HEK293 (cell line): ENCODE measurements at regions not wholly inside any gene's neighbourhood (a gene's known extent, or its start where the extent isn't known, plus 50 kb on each side); places are given as distances from the start of the nearest gene placed in this dataset.

Experiments used
- CTCF ChIA-PET: fragments of 350-600 bp; formaldehyde crosslinking; extraction: SDS; loops from one replicate; lab custom pipeline; 2021; ENCODE audit warnings: antibody characterized with exemption; lab: Yijun Ruan, JAX
- POLR2A ChIA-PET: fragments of 300-600 bp; formaldehyde crosslinking; extraction: SDS; loops from one replicate; lab custom pipeline; 2020; ENCODE audit warnings: antibody characterized with exemption, inconsistent platforms; lab: Yijun Ruan, JAX
- H3K27ac ChIP-seq: fragments of 200-500 bp; sonication (Bioruptor generic); 2 replicates; pipeline ENCODE4 v1.5.1; 2014; ENCODE audit warnings: low read depth, low read length, control low read depth, inconsistent platforms; ENCODE audit errors: extremely low read depth
- H3K36me3 ChIP-seq, 2 experiments: fragments of 200-500 bp in 1 of 2; sonication (Bioruptor generic) in 1 of 2; 1 replicate in 1 of 2; 2 replicates in 1 of 2; pipeline ENCODE4 v1.5.1; 2014 to 2017; ENCODE audit warnings: inconsistent platforms in 2 of 2, low read length in 2 of 2; ENCODE audit not compliant: control insufficient read depth in 2 of 2, insufficient read depth in 1 of 2
- H3K4me1 ChIP-seq: fragments of 200-500 bp; sonication (Bioruptor generic); 2 replicates; pipeline ENCODE4 v1.5.1; 2014; ENCODE audit warnings: mild to moderate bottlenecking, low read length, inconsistent platforms; ENCODE audit not compliant: control insufficient read depth, insufficient read depth
- H3K4me3 ChIP-seq: 2 replicates; pipeline ENCODE4 v1.5.1; 2011; ENCODE audit warnings: low read depth, mild to moderate bottlenecking, control low read depth, low read length, moderate library complexity
- H3K9me3 ChIP-seq: fragments of 200-500 bp; sonication (Bioruptor generic); 2 replicates; pipeline ENCODE4 v1.5.1; 2014; ENCODE audit warnings: low read depth, low read length, inconsistent platforms; ENCODE audit not compliant: control insufficient read depth, insufficient read depth
- FEZF1 ChIP-seq: fragments of 450-650 bp; formaldehyde crosslinking; IDR thresholded peaks from 2 replicates; pipeline ENCODE4 v1.5.1; 2016; ENCODE audit warnings: missing biosample characterization, missing genetic modification characterization
- GLI4 ChIP-seq: fragments of 450-650 bp; formaldehyde crosslinking; IDR thresholded peaks from 2 replicates; pipeline ENCODE4 v1.5.1; 2016; ENCODE audit warnings: missing biosample characterization, missing genetic modification characterization
- ZFP41 ChIP-seq: fragments of 450-650 bp; formaldehyde crosslinking; IDR thresholded peaks from 2 replicates; pipeline ENCODE4 v1.5.1; 2016; ENCODE audit warnings: missing biosample characterization, missing genetic modification characterization, borderline replicate concordance
- ZNF114 ChIP-seq: fragments of 450-650 bp; formaldehyde crosslinking; IDR thresholded peaks from 2 replicates; pipeline ENCODE4 v1.5.0; 2017; ENCODE audit warnings: missing biosample characterization, missing genetic modification characterization
- ZNF202 ChIP-seq: fragments of 450-650 bp; formaldehyde crosslinking; IDR thresholded peaks from 2 replicates; pipeline ENCODE4 v1.5.1; 2016; ENCODE audit warnings: missing biosample characterization, missing genetic modification characterization, borderline replicate concordance
- ZNF391 ChIP-seq: fragments of 450-650 bp; formaldehyde crosslinking; IDR thresholded peaks from 2 replicates; pipeline ENCODE4 v1.5.1; 2016; ENCODE audit warnings: low read depth, missing biosample characterization, missing genetic modification characterization, borderline replicate concordance
- ZNF529 ChIP-seq: fragments of 450-650 bp; formaldehyde crosslinking; IDR thresholded peaks from 2 replicates; pipeline ENCODE4 v1.5.1; 2017; ENCODE audit warnings: missing genetic modification characterization, missing biosample characterization; ENCODE audit not compliant: insufficient replicate concordance
- ZNF596 ChIP-seq: fragments of 450-650 bp; IDR thresholded peaks from 2 replicates; pipeline ENCODE4 v1.5.0; 2018; ENCODE audit warnings: missing biosample characterization, mild to moderate bottlenecking, missing genetic modification characterization, moderate library complexity
- ZNF610 ChIP-seq: fragments of 450-650 bp; formaldehyde crosslinking; IDR thresholded peaks from 2 replicates; pipeline ENCODE4 v1.5.1; 2016; ENCODE audit warnings: missing biosample characterization, missing genetic modification characterization, borderline replicate concordance
- ZNF654 ChIP-seq: fragments of 450-650 bp; formaldehyde crosslinking; IDR thresholded peaks from 2 replicates; pipeline ENCODE4 v1.5.1; 2016; ENCODE audit warnings: low read depth, missing biosample characterization, missing genetic modification characterization
- TF ChIP-seq, protein P1 (sequence below): fragments of 450-650 bp; formaldehyde crosslinking; IDR thresholded peaks from 2 replicates; pipeline ENCODE4 v1.5.1; 2017; ENCODE audit warnings: missing biosample characterization, missing genetic modification characterization
- TF ChIP-seq, protein P2 (sequence below): fragments of 450-650 bp; formaldehyde crosslinking; IDR thresholded peaks from 2 replicates; pipeline ENCODE4 v1.5.1; 2017; ENCODE audit warnings: missing biosample characterization, missing genetic modification characterization
- TF ChIP-seq, protein P3 (sequence below): fragments of 450-650 bp; IDR thresholded peaks from 2 replicates; pipeline ENCODE4 v1.5.1; 2018; ENCODE audit warnings: missing biosample characterization, mild to moderate bottlenecking, missing genetic modification characterization
- TF ChIP-seq, protein P4 (sequence below): fragments of 450-650 bp; formaldehyde crosslinking; conservative IDR thresholded peaks from 2 replicates; pipeline ENCODE4 v1.5.1; 2016; ENCODE audit warnings: low read depth, missing biosample characterization, missing genetic modification characterization

DNA sequence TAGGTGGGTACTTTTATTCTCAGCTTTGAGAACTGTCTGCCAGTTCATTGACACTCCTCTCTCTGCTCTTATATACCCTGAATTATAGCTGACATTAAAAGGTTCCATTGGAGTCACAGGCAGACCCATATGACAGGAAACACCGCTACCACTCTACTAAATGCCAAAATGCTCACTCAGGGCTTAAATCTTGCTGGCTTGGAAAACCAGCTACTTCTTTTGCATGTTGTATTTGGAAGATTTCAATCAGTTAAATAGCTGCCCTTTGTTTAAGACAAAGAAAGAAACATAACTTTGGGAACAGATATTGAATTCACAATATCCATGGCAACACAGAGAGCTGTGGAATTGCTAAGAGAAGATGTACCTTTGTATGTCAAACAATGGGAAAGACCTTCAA, 876.5 kb downstream of the USP25 start:
- Histone ChIP-seq H3K4me3 (no peak overlapping the region), H3K4me1 (peaks cover 2% of the 10 kb centered on the region; the same call in 1 of the 2 replicates), H3K36me3 (no peaks in the 10 kb centered on the region), H3K27ac (no peak overlapping the region), H3K9me3 (no peaks in the 10 kb centered on the region)
- ChIA-PET POLR2A (no interaction called here), CTCF (interaction anchor here (0.7 to 1.4 kb wide), 3 partner anchors 29 to 600 kb away, joined by 3 read pairs; no protein-coding TSS in a partner anchor)
- TF ChIP-seq ZFP41 (tag by site-specific recombination) (no peak), FEZF1 (tag by site-specific recombination) (no peak), ZNF596 (tag by site-specific recombination) (no peak), ZNF610 (tag by site-specific recombination) (no peak), ZNF529 (no peak), ZNF391 (tag by site-specific recombination) (no peak), ZNF114 (no peak)
- TF ChIP-seq, protein P1, sequence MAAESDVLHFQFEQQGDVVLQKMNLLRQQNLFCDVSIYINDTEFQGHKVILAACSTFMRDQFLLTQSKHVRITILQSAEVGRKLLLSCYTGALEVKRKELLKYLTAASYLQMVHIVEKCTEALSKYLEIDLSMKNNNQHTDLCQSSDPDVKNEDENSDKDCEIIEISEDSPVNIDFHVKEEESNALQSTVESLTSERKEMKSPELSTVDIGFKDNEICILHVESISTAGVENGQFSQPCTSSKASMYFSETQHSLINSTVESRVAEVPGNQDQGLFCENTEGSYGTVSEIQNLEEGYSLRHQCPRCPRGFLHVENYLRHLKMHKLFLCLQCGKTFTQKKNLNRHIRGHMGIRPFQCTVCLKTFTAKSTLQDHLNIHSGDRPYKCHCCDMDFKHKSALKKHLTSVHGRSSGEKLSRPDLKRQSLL (tag by site-specific recombination), result no peak
- TF ChIP-seq, protein P2, sequence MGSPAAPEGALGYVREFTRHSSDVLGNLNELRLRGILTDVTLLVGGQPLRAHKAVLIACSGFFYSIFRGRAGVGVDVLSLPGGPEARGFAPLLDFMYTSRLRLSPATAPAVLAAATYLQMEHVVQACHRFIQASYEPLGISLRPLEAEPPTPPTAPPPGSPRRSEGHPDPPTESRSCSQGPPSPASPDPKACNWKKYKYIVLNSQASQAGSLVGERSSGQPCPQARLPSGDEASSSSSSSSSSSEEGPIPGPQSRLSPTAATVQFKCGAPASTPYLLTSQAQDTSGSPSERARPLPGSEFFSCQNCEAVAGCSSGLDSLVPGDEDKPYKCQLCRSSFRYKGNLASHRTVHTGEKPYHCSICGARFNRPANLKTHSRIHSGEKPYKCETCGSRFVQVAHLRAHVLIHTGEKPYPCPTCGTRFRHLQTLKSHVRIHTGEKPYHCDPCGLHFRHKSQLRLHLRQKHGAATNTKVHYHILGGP (tag by site-specific recombination), result no peak

DNA sequence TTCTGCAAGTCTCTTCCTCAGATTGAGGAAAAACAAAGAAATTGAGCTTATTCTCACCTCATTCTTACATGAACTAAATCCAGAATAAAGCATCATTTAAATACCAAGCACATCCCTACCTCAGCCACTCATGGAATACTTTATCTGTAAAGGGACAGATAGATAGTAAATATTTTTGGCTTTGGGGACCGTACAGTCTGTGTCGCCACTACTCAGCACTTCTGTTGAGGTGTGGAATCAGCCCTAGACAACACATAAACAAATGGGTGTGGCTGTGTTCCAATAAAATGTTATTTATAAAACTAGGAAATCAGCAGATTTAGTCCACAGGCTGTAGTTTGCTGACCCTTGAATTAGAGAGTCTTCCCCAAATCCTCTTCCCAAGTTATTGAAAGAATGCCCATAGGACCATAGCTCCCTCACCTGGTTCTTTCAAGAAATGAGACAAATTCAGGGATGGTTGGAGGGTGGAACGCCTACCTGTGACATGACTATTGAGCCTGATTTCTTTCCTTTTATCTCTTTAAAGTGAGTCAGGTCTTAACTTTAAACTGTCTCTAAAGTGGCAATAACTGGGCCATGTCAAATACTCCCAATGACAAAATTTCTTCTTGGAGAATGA, 878.5 kb downstream of the USP25 start:
- peaks cover 2% of the 10 kb centered on the region; the same call in 1 of the 2 replicates for H3K4me1 ChIP-seq
- H3K4me3 ChIP-seq, result no peak overlapping the region
- H3K36me3 ChIP-seq, result no peaks in the 10 kb centered on the region
- POLR2A ChIA-PET, result no interaction called here
- CTCF ChIA-PET, result interaction anchor here (0.6 to 1.4 kb wide), 6 partner anchors 8 to 527 kb away, joined by 3 to 6 read pairs (median 4); no protein-coding TSS in a partner anchor
- no peak for TF ChIP-seq ZNF202 (tag by site-specific recombination)
- TF ChIP-seq GLI4, result no peak
- TF ChIP-seq ZNF654 (tag by site-specific recombination), result peak; percentile 27; the same call in 1 of the 2 replicates
- TF ChIP-seq, protein P3, sequence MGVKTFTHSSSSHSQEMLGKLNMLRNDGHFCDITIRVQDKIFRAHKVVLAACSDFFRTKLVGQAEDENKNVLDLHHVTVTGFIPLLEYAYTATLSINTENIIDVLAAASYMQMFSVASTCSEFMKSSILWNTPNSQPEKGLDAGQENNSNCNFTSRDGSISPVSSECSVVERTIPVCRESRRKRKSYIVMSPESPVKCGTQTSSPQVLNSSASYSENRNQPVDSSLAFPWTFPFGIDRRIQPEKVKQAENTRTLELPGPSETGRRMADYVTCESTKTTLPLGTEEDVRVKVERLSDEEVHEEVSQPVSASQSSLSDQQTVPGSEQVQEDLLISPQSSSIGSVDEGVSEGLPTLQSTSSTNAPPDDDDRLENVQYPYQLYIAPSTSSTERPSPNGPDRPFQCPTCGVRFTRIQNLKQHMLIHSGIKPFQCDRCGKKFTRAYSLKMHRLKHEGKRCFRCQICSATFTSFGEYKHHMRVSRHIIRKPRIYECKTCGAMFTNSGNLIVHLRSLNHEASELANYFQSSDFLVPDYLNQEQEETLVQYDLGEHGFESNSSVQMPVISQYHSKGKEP (tag by site-specific recombination), result no peak
- H3K9me3 ChIP-seq, result no peaks in the 10 kb centered on the region
- no peak overlapping the region for H3K27ac ChIP-seq

DNA sequence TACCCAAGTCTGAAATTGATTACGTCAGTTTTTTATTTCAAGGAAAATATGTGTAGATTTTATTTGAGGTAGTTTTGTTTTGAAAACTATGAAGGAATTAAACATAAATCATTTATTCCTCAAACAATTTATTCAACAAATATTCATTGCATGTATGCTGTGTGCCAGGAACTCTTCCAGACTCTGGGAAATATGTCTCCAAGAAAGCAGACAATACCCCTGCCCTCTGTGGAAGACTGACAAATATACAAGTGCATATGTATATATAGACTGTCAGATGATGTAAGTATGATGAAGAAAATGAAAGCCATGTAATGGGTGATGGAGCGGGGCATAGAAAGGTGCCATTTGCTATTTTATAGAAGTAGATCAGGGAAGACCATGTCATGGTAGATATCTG, 889.5 kb downstream of the USP25 start:
- H3K4me3 ChIP-seq, result no peak overlapping the region
- ChIA-PET CTCF (no interaction called here), POLR2A (no interaction called here)
- no peak overlapping the region for H3K27ac ChIP-seq
- TF ChIP-seq, protein P4, sequence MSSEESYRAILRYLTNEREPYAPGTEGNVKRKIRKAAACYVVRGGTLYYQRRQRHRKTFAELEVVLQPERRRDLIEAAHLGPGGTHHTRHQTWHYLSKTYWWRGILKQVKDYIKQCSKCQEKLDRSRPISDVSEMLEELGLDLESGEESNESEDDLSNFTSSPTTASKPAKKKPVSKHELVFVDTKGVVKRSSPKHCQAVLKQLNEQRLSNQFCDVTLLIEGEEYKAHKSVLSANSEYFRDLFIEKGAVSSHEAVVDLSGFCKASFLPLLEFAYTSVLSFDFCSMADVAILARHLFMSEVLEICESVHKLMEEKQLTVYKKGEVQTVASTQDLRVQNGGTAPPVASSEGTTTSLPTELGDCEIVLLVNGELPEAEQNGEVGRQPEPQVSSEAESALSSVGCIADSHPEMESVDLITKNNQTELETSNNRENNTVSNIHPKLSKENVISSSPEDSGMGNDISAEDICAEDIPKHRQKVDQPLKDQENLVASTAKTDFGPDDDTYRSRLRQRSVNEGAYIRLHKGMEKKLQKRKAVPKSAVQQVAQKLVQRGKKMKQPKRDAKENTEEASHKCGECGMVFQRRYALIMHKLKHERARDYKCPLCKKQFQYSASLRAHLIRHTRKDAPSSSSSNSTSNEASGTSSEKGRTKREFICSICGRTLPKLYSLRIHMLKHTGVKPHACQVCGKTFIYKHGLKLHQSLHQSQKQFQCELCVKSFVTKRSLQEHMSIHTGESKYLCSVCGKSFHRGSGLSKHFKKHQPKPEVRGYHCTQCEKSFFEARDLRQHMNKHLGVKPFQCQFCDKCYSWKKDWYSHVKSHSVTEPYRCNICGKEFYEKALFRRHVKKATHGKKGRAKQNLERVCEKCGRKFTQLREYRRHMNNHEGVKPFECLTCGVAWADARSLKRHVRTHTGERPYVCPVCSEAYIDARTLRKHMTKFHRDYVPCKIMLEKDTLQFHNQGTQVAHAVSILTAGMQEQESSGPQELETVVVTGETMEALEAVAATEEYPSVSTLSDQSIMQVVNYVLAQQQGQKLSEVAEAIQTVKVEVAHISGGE (tag by site-specific recombination), result no peak
- H3K36me3 ChIP-seq, result no peaks in the 10 kb centered on the region
- 0 out of 2 replicates have a peak, but pooled peaks cover 2% of the 10 kb centered on the region for H3K4me1 ChIP-seq
- H3K9me3 ChIP-seq, result no peaks in the 10 kb centered on the region
